ENCODE measurements at regions not wholly inside any gene's neighbourhood (a gene's known extent, or its start where the extent isn't known, plus 50 kb on each side); places are given as distances from the start of the nearest gene placed in this dataset.
"Not testable (repeated sequence)": the region's sequence is repeated elsewhere in the genome, so short reads cannot be mapped to it uniquely, and the experiment has no call there.

- TF ChIP-seq, protein P1, sequence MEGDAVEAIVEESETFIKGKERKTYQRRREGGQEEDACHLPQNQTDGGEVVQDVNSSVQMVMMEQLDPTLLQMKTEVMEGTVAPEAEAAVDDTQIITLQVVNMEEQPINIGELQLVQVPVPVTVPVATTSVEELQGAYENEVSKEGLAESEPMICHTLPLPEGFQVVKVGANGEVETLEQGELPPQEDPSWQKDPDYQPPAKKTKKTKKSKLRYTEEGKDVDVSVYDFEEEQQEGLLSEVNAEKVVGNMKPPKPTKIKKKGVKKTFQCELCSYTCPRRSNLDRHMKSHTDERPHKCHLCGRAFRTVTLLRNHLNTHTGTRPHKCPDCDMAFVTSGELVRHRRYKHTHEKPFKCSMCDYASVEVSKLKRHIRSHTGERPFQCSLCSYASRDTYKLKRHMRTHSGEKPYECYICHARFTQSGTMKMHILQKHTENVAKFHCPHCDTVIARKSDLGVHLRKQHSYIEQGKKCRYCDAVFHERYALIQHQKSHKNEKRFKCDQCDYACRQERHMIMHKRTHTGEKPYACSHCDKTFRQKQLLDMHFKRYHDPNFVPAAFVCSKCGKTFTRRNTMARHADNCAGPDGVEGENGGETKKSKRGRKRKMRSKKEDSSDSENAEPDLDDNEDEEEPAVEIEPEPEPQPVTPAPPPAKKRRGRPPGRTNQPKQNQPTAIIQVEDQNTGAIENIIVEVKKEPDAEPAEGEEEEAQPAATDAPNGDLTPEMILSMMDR (IDR thresholded peaks at IDR 0.05): not testable (repeated sequence)
- TF ChIP-seq POLR2A (IDR thresholded peaks at IDR 0.05); POLR2AphosphoS5 (IDR thresholded peaks at IDR 0.05); EP300 (IDR thresholded peaks at IDR 0.05; ENCODE audit: low read depth): not testable (repeated sequence)
These were observed 215.8 kb downstream of the FAM72C start for GRCh38 chr1:143755961-143756360.

Measured in transverse colon (tissue), 4 donors.